ENCODE measurements at regions not wholly inside any gene's neighbourhood (a gene's known extent, or its start where the extent isn't known, plus 50 kb on each side); places are given as distances from the start of the nearest gene placed in this dataset.

DNA sequence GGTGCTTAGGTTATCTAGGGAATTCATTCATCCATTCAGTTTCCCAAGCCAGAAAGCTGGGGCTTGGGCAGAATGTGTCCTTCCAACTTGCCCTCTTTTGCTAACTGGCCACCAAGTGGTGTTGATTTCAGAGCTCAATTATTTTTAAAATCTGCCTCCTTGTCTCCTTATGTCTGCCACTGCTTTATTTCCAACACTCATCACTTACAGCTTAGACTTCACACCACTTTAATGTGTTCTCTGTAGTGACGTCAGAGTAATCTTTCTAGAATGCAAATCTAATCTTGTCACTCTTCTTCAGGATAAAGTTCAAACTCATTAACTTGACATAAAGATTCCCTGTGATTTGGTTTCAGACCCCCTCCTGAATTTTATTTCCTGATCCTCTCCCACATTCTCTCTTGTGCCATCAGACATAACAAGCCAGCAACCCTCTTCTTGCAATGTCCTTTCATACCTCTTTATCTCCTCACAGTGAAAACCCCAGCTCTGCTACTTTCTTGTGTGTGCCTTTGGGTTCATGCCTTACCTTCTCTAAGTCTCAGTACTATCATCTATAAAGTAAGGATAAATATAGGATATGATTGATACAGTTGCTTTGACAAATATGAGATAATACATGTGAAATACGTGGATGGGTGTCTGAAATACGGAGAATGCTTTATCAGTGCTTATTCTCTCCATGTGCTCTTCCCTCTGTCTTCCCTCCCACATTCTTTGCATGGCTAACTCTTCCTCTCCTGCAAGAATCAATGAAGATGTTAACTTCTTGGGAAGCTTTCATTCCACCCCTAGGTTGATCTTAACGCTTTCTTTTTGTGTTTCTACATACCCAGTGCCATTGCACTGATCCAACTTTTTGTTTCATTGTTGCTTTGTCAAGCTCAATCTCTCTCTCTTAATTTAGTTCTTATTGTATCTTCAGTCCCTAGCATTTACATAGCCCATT lies 522.7 kb upstream of the FZD8 start:
- Histone ChIP-seq H3K9me3 (ENCODE audit: control extremely low read depth in 1 of 5, control insufficient read depth in 4 of 5, insufficient read depth in 2 of 5, low read depth in 1 of 5, low read length in 4 of 5) (no peaks in the 10 kb centered on the region), H3K27ac (ENCODE audit: insufficient read depth in 1 of 2, low read depth in 1 of 2, low read length in 2 of 2, poor library complexity in 1 of 2, severe bottlenecking in 2 of 2) (no peak overlapping the region), H3K4me3 (ENCODE audit: control insufficient read depth in 1 of 7, extremely low read depth in 1 of 7, insufficient read depth in 4 of 7, low read depth in 2 of 7, low read length in 6 of 7) (no peak overlapping the region), H3K36me3 (ENCODE audit: control insufficient read depth in 4 of 4, insufficient read depth in 4 of 4, low read length in 3 of 4) (no peaks in the 10 kb centered on the region), H3K27me3 (replicated peaks in 2 of 5; ENCODE audit: control insufficient read depth in 4 of 5, insufficient read depth in 5 of 5, low read length in 4 of 5) (no peaks in the 10 kb centered on the region), H3K4me1 (ENCODE audit: control extremely low read depth in 1 of 4, control insufficient read depth in 4 of 4, insufficient read depth in 4 of 4, low read length in 3 of 4) (no peaks in the 10 kb centered on the region)
- WGBS (ENCODE audit: insufficient coverage), result 96% methylated on average over 4 of the region's 4 CpGs
- no peak for DNase-seq
- ChIA-PET POLR2A (interaction anchor here (0.7 kb wide), 1 partner anchor 372 kb away, joined by 3 read pairs; no protein-coding TSS in a partner anchor), CTCF (no interaction called here)

DNA sequence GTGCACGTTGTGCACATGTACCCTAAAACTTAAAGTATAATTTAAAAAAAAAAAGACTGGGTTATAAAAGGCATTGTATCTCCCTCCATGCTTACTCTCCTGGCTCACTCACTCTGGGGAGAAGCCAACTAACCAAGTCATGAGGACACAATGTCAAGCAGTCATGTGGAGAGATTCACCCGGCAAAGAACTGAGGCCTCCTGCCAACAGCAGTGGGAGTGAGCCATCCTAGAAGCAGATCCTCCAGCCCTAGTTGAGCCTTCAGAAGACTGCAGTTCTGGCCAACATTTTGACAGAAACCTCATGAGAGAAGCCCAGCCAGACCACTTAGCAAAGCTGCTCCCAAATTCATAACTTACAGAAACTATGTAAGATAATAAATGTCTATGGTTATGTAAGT lies 521.7 kb upstream of the FZD8 start:
- Histone ChIP-seq H3K36me3 (ENCODE audit: control insufficient read depth in 4 of 4, insufficient read depth in 4 of 4, low read length in 3 of 4) (no peaks in the 10 kb centered on the region), H3K4me3 (ENCODE audit: control insufficient read depth in 1 of 7, extremely low read depth in 1 of 7, insufficient read depth in 4 of 7, low read depth in 2 of 7, low read length in 6 of 7) (no peak overlapping the region), H3K9me3 (ENCODE audit: control extremely low read depth in 1 of 5, control insufficient read depth in 4 of 5, insufficient read depth in 2 of 5, low read depth in 1 of 5, low read length in 4 of 5) (no peaks in the 10 kb centered on the region), H3K27me3 (replicated peaks in 2 of 5; ENCODE audit: control insufficient read depth in 4 of 5, insufficient read depth in 5 of 5, low read length in 4 of 5) (no peaks in the 10 kb centered on the region), H3K27ac (ENCODE audit: insufficient read depth in 1 of 2, low read depth in 1 of 2, low read length in 2 of 2, poor library complexity in 1 of 2, severe bottlenecking in 2 of 2) (no peak overlapping the region), H3K4me1 (ENCODE audit: control extremely low read depth in 1 of 4, control insufficient read depth in 4 of 4, insufficient read depth in 4 of 4, low read length in 3 of 4) (no peaks in the 10 kb centered on the region)
- WGBS (ENCODE audit: insufficient coverage), result 89% methylated on average over 1 of the region's 2 CpGs
- no peak for DNase-seq
- ChIA-PET POLR2A (no interaction called here), CTCF (no interaction called here)

DNA sequence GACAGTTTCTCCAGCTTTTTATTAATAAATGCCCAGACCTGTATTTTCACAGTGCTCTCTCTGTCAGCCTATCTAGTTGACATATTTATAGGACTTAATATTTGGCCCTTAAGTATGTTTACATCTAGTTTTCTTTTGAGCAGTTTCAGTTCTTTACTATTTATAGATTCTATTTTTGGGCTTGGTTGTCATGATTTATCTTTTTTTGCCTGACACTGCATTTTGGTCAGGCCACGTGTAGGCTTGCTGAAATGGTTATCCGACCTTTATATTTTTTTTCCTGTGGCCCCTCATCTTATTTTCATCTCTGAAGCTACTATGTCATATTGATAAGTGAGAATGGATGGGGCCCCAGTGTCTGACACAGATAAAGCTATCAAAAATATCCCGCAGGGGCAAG lies 515.4 kb upstream of the FZD8 start:
- no peak overlapping the region for H3K27ac ChIP-seq (ENCODE audit: insufficient read depth in 1 of 2, low read depth in 1 of 2, low read length in 2 of 2, poor library complexity in 1 of 2, severe bottlenecking in 2 of 2)
- ChIA-PET POLR2A (no interaction called here), CTCF (no interaction called here)
- H3K4me1 ChIP-seq (ENCODE audit: control extremely low read depth in 1 of 4, control insufficient read depth in 4 of 4, insufficient read depth in 4 of 4, low read length in 3 of 4), result no peaks in the 10 kb centered on the region
- H3K36me3 ChIP-seq (ENCODE audit: control insufficient read depth in 4 of 4, insufficient read depth in 4 of 4, low read length in 3 of 4), result no peaks in the 10 kb centered on the region
- H3K27me3 ChIP-seq (replicated peaks in 2 of 5; ENCODE audit: control insufficient read depth in 4 of 5, insufficient read depth in 5 of 5, low read length in 4 of 5), result no peaks in the 10 kb centered on the region
- H3K9me3 ChIP-seq (ENCODE audit: control extremely low read depth in 1 of 5, control insufficient read depth in 4 of 5, insufficient read depth in 2 of 5, low read depth in 1 of 5, low read length in 4 of 5), result no peaks in the 10 kb centered on the region
- DNase-seq, result no peak
- WGBS (ENCODE audit: insufficient coverage), result 100% methylated on average over 1 of the region's 3 CpGs
- H3K4me3 ChIP-seq (ENCODE audit: control insufficient read depth in 1 of 7, extremely low read depth in 1 of 7, insufficient read depth in 4 of 7, low read depth in 2 of 7, low read length in 6 of 7), result no peak overlapping the region

DNA sequence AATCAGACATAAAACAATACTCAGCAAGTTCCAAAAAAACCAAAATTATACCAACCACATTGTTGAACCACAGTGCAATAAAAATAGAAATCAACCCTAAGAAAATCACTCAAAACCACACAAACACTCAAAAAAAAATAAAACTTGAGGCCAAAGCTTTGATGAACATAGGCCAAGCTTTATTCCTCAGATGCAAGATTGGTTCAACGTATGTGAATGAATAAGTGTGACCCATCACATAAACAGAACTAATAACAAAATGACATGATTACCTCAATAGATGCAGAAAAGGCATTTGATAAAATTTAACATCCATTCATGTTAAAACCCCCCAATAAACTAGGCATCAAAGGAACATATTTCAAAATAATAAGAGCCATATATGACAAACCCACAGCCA lies 506.1 kb upstream of the FZD8 start:
- ChIA-PET CTCF (no interaction called here), POLR2A (no interaction called here)
- DNase-seq, result no peak
- no peak overlapping the region for H3K27ac ChIP-seq (ENCODE audit: insufficient read depth in 1 of 2, low read depth in 1 of 2, low read length in 2 of 2, poor library complexity in 1 of 2, severe bottlenecking in 2 of 2)
- no peaks in the 10 kb centered on the region for H3K27me3 ChIP-seq (replicated peaks in 2 of 5; ENCODE audit: control insufficient read depth in 4 of 5, insufficient read depth in 5 of 5, low read length in 4 of 5)
- peaks cover 0 to 8% (median 0%) of the 10 kb centered on the region in 5 experiments for H3K9me3 ChIP-seq (ENCODE audit: control extremely low read depth in 1 of 5, control insufficient read depth in 4 of 5, insufficient read depth in 2 of 5, low read depth in 1 of 5, low read length in 4 of 5)
- H3K4me3 ChIP-seq (ENCODE audit: control insufficient read depth in 1 of 7, extremely low read depth in 1 of 7, insufficient read depth in 4 of 7, low read depth in 2 of 7, low read length in 6 of 7), result no peak overlapping the region
- H3K36me3 ChIP-seq (ENCODE audit: control insufficient read depth in 4 of 4, insufficient read depth in 4 of 4, low read length in 3 of 4), result no peaks in the 10 kb centered on the region
- no peaks in the 10 kb centered on the region for H3K4me1 ChIP-seq (ENCODE audit: control extremely low read depth in 1 of 4, control insufficient read depth in 4 of 4, insufficient read depth in 4 of 4, low read length in 3 of 4)
- WGBS (ENCODE audit: insufficient coverage), result 100% methylated on average over 1 of the region's 1 CpG

DNA sequence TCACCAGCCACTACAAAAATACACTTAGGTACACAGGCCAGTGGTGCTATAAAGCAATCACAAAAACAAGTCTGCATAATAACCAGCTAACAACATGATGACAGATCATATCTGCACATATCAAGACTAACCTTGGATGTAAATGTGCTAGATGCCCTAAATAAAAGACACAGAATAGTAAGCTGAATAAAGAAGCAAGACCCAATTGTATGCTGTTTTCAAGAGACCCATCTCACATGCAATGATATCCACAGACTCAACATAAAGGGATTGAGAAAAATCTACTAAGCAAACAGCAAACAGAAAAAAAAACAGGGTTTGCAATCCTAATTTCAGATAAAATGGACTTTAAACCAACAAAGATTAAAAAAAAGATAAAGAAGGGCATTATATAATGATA lies 505.4 kb upstream of the FZD8 start:
- Histone ChIP-seq H3K27ac (ENCODE audit: insufficient read depth in 1 of 2, low read depth in 1 of 2, low read length in 2 of 2, poor library complexity in 1 of 2, severe bottlenecking in 2 of 2) (no peak overlapping the region), H3K4me1 (ENCODE audit: control extremely low read depth in 1 of 4, control insufficient read depth in 4 of 4, insufficient read depth in 4 of 4, low read length in 3 of 4) (no peaks in the 10 kb centered on the region), H3K27me3 (replicated peaks in 2 of 5; ENCODE audit: control insufficient read depth in 4 of 5, insufficient read depth in 5 of 5, low read length in 4 of 5) (no peaks in the 10 kb centered on the region), H3K9me3 (ENCODE audit: control extremely low read depth in 1 of 5, control insufficient read depth in 4 of 5, insufficient read depth in 2 of 5, low read depth in 1 of 5, low read length in 4 of 5) (peaks cover 0 to 8% (median 0%) of the 10 kb centered on the region in 5 experiments), H3K36me3 (ENCODE audit: control insufficient read depth in 4 of 4, insufficient read depth in 4 of 4, low read length in 3 of 4) (no peaks in the 10 kb centered on the region), H3K4me3 (ENCODE audit: control insufficient read depth in 1 of 7, extremely low read depth in 1 of 7, insufficient read depth in 4 of 7, low read depth in 2 of 7, low read length in 6 of 7) (no peak overlapping the region)
- CTCF ChIA-PET, result no interaction called here
- no peak for DNase-seq
- POLR2A ChIA-PET, result no interaction called here

DNA sequence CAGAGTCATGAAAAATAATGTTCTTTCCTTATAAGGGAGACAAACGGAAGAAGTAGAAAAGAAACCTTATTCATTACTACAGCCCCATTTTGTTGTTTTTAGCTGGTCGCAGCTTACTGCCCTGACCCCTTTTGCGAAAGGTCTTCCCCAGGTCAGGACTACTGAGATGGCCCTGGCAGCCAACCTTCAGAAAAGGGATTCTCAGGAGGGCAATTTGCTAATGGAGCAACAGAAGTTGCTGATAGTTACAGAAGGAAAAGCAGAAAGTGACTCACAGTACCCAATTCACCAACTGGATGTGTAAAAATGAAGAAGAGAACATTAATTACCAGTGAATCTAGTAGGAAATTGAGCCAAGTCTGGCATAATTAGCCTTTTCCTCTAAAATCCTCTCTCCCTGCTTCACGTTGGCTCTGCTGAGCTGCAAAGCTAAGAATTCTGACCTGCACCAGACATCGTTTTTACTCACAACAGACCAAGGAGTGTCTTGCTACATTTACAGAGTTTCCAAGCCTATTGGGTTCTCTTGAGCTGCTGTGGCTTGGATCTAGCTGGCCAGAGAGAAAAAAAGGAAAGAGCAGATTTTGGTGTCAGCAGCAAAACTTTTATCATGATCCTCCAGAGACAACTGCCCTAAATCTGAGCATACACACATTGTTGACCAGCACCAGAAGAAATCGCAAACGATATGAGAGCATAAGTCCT lies 499.9 kb upstream of the FZD8 start:
- Histone ChIP-seq H3K36me3 (ENCODE audit: control insufficient read depth in 4 of 4, insufficient read depth in 4 of 4, low read length in 3 of 4) (no peaks in the 10 kb centered on the region), H3K27me3 (replicated peaks in 2 of 5; ENCODE audit: control insufficient read depth in 4 of 5, insufficient read depth in 5 of 5, low read length in 4 of 5) (no peaks in the 10 kb centered on the region), H3K4me1 (ENCODE audit: control extremely low read depth in 1 of 4, control insufficient read depth in 4 of 4, insufficient read depth in 4 of 4, low read length in 3 of 4) (no peaks in the 10 kb centered on the region), H3K4me3 (ENCODE audit: control insufficient read depth in 1 of 7, extremely low read depth in 1 of 7, insufficient read depth in 4 of 7, low read depth in 2 of 7, low read length in 6 of 7) (no peak overlapping the region), H3K9me3 (ENCODE audit: control extremely low read depth in 1 of 5, control insufficient read depth in 4 of 5, insufficient read depth in 2 of 5, low read depth in 1 of 5, low read length in 4 of 5) (no peaks in the 10 kb centered on the region), H3K27ac (ENCODE audit: insufficient read depth in 1 of 2, low read depth in 1 of 2, low read length in 2 of 2, poor library complexity in 1 of 2, severe bottlenecking in 2 of 2) (no peak overlapping the region)
- ChIA-PET CTCF (no interaction called here), POLR2A (no interaction called here)
- 96% methylated on average over 4 of the region's 7 CpGs for WGBS (ENCODE audit: insufficient coverage)
- DNase-seq, result no peak

DNA sequence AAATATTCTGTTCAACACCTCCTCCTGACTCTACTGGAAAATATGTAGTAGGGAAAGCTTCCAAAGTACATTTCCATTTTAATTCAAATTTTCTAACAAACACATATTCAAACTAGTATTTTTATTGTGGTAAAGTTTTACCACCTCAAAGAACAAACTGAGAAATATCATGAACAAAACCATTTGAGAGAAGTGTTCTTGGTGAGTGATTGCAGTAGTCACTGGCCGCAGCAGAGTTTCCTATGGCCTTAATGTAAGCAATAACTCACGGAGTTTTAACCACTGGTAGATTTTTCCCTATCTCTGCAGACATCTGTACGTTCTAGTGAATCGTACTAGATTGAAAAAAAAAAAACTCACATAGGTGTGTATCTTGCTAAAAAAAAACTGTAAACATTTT lies 487.0 kb upstream of the FZD8 start:
- ChIA-PET CTCF (interaction anchor here (0.6 kb wide), 1 partner anchor 509 kb away, joined by 3 read pairs; no protein-coding TSS in a partner anchor), POLR2A (no interaction called here)
- Histone ChIP-seq H3K27ac (ENCODE audit: insufficient read depth in 1 of 2, low read depth in 1 of 2, low read length in 2 of 2, poor library complexity in 1 of 2, severe bottlenecking in 2 of 2) (no peak overlapping the region), H3K36me3 (ENCODE audit: control insufficient read depth in 4 of 4, insufficient read depth in 4 of 4, low read length in 3 of 4) (no peaks in the 10 kb centered on the region), H3K27me3 (replicated peaks in 2 of 5; ENCODE audit: control insufficient read depth in 4 of 5, insufficient read depth in 5 of 5, low read length in 4 of 5) (no peaks in the 10 kb centered on the region), H3K4me3 (ENCODE audit: control insufficient read depth in 1 of 7, extremely low read depth in 1 of 7, insufficient read depth in 4 of 7, low read depth in 2 of 7, low read length in 6 of 7) (no peak overlapping the region), H3K4me1 (ENCODE audit: control extremely low read depth in 1 of 4, control insufficient read depth in 4 of 4, insufficient read depth in 4 of 4, low read length in 3 of 4) (no peaks in the 10 kb centered on the region), H3K9me3 (ENCODE audit: control extremely low read depth in 1 of 5, control insufficient read depth in 4 of 5, insufficient read depth in 2 of 5, low read depth in 1 of 5, low read length in 4 of 5) (no peaks in the 10 kb centered on the region)
- WGBS (ENCODE audit: insufficient coverage), result 100% methylated on average over 2 of the region's 4 CpGs
- DNase-seq, result no peak
